IMR-90 (cell line): ENCODE measurements at regions not wholly inside any gene's neighbourhood (a gene's known extent, or its start where the extent isn't known, plus 50 kb on each side); places are given as distances from the start of the nearest gene placed in this dataset.

Source experiments
- ATAC-seq: fragments of 200-7000 bp; cut with Tn5 transposase; 2 replicates; pipeline ENCODE4 v1.9.1; 2020; ENCODE audit warnings: low read depth, mild to moderate bottlenecking, moderate library complexity
- BruUV-seq: library from RNA; stranded (reverse); fragments of 400-500 nt; replicated peaks from 2 replicates; lab custom pipeline; 2021; lab: Mats Ljungman, UMichigan
- CTCF ChIA-PET: fragments of 300-600 bp; formaldehyde crosslinking; extraction: SDS; loops from one replicate; lab custom pipeline; 2021; ENCODE audit warnings: antibody characterized with exemption; lab: Yijun Ruan, JAX
- POLR2A ChIA-PET: fragments of 300-600 bp; sonication (Branson Sonifier 250); formaldehyde crosslinking; loops from one replicate; lab custom pipeline; 2022; ENCODE audit warnings: antibody characterized with exemption; ENCODE audit not compliant: unreplicated experiment; lab: Charles Lee
- DNase-seq: peaks from one replicate; pipeline ENCODE4 v3.0.0; 2013
- H2AFZ ChIP-seq: replicated peaks from 2 replicates; pipeline ENCODE3; 2013; ENCODE audit warnings: low read length, mild to moderate bottlenecking; ENCODE audit not compliant: poor library complexity
- H2AK5ac ChIP-seq: 2 replicates; pipeline ENCODE4 v1.6.1; 2013; ENCODE audit warnings: low read depth, low read length, inconsistent platforms
- H2AK9ac ChIP-seq: replicated peaks from 2 replicates; pipeline ENCODE3; 2013; ENCODE audit warnings: mild to moderate bottlenecking, low read depth, low read length, moderate library complexity; ENCODE audit not compliant: poor library complexity
- H2BK120ac ChIP-seq: 2 replicates; pipeline ENCODE4 v1.6.1; 2013; ENCODE audit warnings: low read depth, low read length, inconsistent platforms
- H2BK15ac ChIP-seq: 3 replicates; pipeline ENCODE4 v1.6.1; 2013; ENCODE audit warnings: low read depth, low read length, inconsistent platforms
- H2BK20ac ChIP-seq: 2 replicates; pipeline ENCODE4 v1.6.1; 2013; ENCODE audit warnings: low read depth, mild to moderate bottlenecking, inconsistent platforms, low read length, moderate library complexity
- H2BK5ac ChIP-seq: 2 replicates; pipeline ENCODE4 v1.6.1; 2013; ENCODE audit warnings: mild to moderate bottlenecking, low read depth, low read length, inconsistent platforms; ENCODE audit not compliant: poor library complexity, severe bottlenecking
- H3K14ac ChIP-seq: replicated peaks from 2 replicates; pipeline ENCODE4 v1.6.1; 2013; ENCODE audit warnings: low read depth, low read length, inconsistent platforms
- H3K18ac ChIP-seq: 2 replicates; pipeline ENCODE4 v1.6.1; 2013; ENCODE audit warnings: low read depth, low read length, control low read depth
- H3K23ac ChIP-seq: 2 replicates; pipeline ENCODE4 v1.6.1; 2013; ENCODE audit warnings: low read depth, low read length, inconsistent platforms
- H3K27ac ChIP-seq: 2 replicates; pipeline ENCODE4 v1.5.1; 2013; ENCODE audit warnings: mild to moderate bottlenecking, control low read depth, low read length; ENCODE audit not compliant: insufficient read depth
- H3K27me3 ChIP-seq: 2 replicates; pipeline ENCODE4 v1.6.1; 2013; ENCODE audit warnings: low read length; ENCODE audit not compliant: control insufficient read depth, insufficient read depth
- H3K36me3 ChIP-seq: 2 replicates; pipeline ENCODE4 v1.6.1; 2013; ENCODE audit warnings: low read length, mixed read lengths; ENCODE audit not compliant: control insufficient read depth, insufficient read depth
- H3K4ac ChIP-seq: 2 replicates; pipeline ENCODE4 v1.6.1; 2013; ENCODE audit warnings: low read depth, low read length, inconsistent platforms
- H3K4me1 ChIP-seq: 2 replicates; pipeline ENCODE4 v1.6.1; 2013; ENCODE audit warnings: low read length, mixed read lengths; ENCODE audit not compliant: control insufficient read depth, insufficient read depth
- H3K4me2 ChIP-seq: 2 replicates; pipeline ENCODE4 v1.6.1; 2013; ENCODE audit warnings: low read depth, mild to moderate bottlenecking, control low read depth, low read length, moderate library complexity
- H3K4me3 ChIP-seq: 2 replicates; pipeline ENCODE4 v1.5.1; 2013; ENCODE audit warnings: low read depth, mild to moderate bottlenecking, control low read depth, low read length, moderate library complexity; ENCODE audit not compliant: insufficient read depth
- H3K56ac ChIP-seq: 2 replicates; pipeline ENCODE4 v1.6.1; 2013; ENCODE audit warnings: low read length, inconsistent platforms; ENCODE audit not compliant: insufficient read depth; ENCODE audit errors: extremely low read depth
- H3K79me1 ChIP-seq, 2 experiments: 2 replicates each; pipeline ENCODE4 v1.6.1; 2013; ENCODE audit warnings: low read length in 2 of 2, inconsistent platforms in 1 of 2, low read depth in 1 of 2
- H3K9ac ChIP-seq: 2 replicates; pipeline ENCODE4 v1.6.1; 2013; ENCODE audit warnings: low read depth, low read length, control low read depth
- H3K9me1 ChIP-seq: 2 replicates; pipeline ENCODE4 v1.6.1; 2013; ENCODE audit warnings: low read length, inconsistent platforms; ENCODE audit not compliant: insufficient read depth
- H3K9me3 ChIP-seq: 2 replicates; pipeline ENCODE4 v1.6.1; 2013; ENCODE audit warnings: low read length; ENCODE audit not compliant: control insufficient read depth, insufficient read depth
- H4K20me1 ChIP-seq: 2 replicates; pipeline ENCODE4 v1.6.1; 2013; ENCODE audit warnings: low read length, inconsistent platforms; ENCODE audit not compliant: insufficient read depth
- H4K5ac ChIP-seq: 2 replicates; pipeline ENCODE4 v1.6.1; 2013; ENCODE audit warnings: mild to moderate bottlenecking, low read depth, low read length, control low read depth
- H4K8ac ChIP-seq, 2 experiments: 2 replicates each; pipeline ENCODE4 v1.6.1; 2013; ENCODE audit warnings: low read depth in 2 of 2, low read length in 2 of 2, control low read depth in 1 of 2, inconsistent platforms in 1 of 2
- H4K91ac ChIP-seq: 2 replicates; pipeline ENCODE4 v1.6.1; 2013; ENCODE audit warnings: low read depth, low read length, inconsistent platforms; ENCODE audit not compliant: insufficient read depth
- CTCF ChIP-seq: conservative IDR thresholded peaks from 2 replicates; pipeline ENCODE4 v1.5.1; 2012; ENCODE audit warnings: mild to moderate bottlenecking, low read depth, low read length, improper control_type of control experiment
- MAFK ChIP-seq: IDR thresholded peaks from 2 replicates; pipeline ENCODE4 v1.6.1; 2012; ENCODE audit warnings: low read depth, low read length, improper control_type of control experiment
- MAZ ChIP-seq: IDR thresholded peaks from 2 replicates; pipeline ENCODE4 v1.6.1; 2012; ENCODE audit warnings: low read depth, mild to moderate bottlenecking, low read length, improper control_type of control experiment, moderate library complexity, borderline replicate concordance
- POLR2A ChIP-seq: IDR thresholded peaks from 2 replicates; pipeline ENCODE4 v1.6.1; 2012; ENCODE audit warnings: mild to moderate bottlenecking, low read depth, low read length
- RFX5 ChIP-seq: IDR thresholded peaks from 2 replicates; pipeline ENCODE4 v1.8.0; 2012; ENCODE audit warnings: low read depth, mild to moderate bottlenecking, low read length, moderate library complexity
- USF2 ChIP-seq: fragments of 150-350 bp; IDR thresholded peaks from 2 replicates; pipeline ENCODE4 v1.6.1; 2017; ENCODE audit warnings: mild to moderate bottlenecking, antibody characterized with exemption, low read length, low read depth
- WGBS, 2 experiments: methylation state at CpG; one replicate each; pipeline versions ENCODE4 v1.1.5 to v1.1.7; 2013; ENCODE audit warnings: missing lambda C conversion rate in 2 of 2; ENCODE audit not compliant: insufficient read length in 1 of 2; ENCODE audit errors: extremely low coverage in 2 of 2; 5-methylcytosine and 5-hydroxymethylcytosine counted together
- dilution Hi-C: fragments of 300-500 bp; cut with HindIII; formaldehyde crosslinking; loops from one replicate; pipeline ENCODE4 v1.14.3; 2018; ENCODE audit warnings: low sequenced_read_pairs; ENCODE audit not compliant: unreplicated experiment
- in situ Hi-C: fragments of 300-500 bp; cut with MboI; formaldehyde crosslinking; loops from 3 replicates; pipeline ENCODE4 v1.14.3; 2019; ENCODE audit warnings: low sequenced_read_pairs, inconsistent platforms, mixed read lengths
- intact Hi-C: fragments of 100-400 bp; cut with micrococcal nuclease; formaldehyde crosslinking; loops from 2 replicates; pipeline ENCODE4 v1.10.0; 2022

- Histone ChIP-seq H2BK5ac (no peak overlapping the region), H2AFZ (no peak overlapping the region), H4K20me1 (no peaks in the 10 kb centered on the region), H3K4ac (no peak overlapping the region), H2BK15ac (no peak overlapping the region), H3K56ac (no peak overlapping the region), H3K4me2 (no peak overlapping the region), H3K23ac (no peak overlapping the region), H3K9ac (no peak overlapping the region), H3K9me3 (peaks cover 2% of the 10 kb centered on the region), H3K4me3 (no peak overlapping the region), H4K8ac (no peak overlapping the region), H3K27me3 (no peaks in the 10 kb centered on the region), H3K18ac (peak overlapping the region; percentile 91; the same call in 1 of the 2 replicates), H4K91ac (no peak overlapping the region), H3K9me1 (0 out of 2 replicates have a peak, but pooled peaks cover 3% of the 10 kb centered on the region), H3K36me3 (no peaks in the 10 kb centered on the region), H2BK20ac (no peak overlapping the region), H3K27ac (no peak overlapping the region; the same call in 1 of the 2 replicates), H2AK5ac (no peak overlapping the region), H3K4me1 (peaks cover 13% of the 10 kb centered on the region), H4K5ac (no peak overlapping the region; the same call in 1 of the 2 replicates), H2AK9ac (no peak overlapping the region), H2BK120ac (peak overlapping the region; percentile 5; the same call in 1 of the 2 replicates), H3K79me1 (no peaks in the 10 kb centered on the region), H3K14ac (no peak overlapping the region)
- DNase-seq (no peak), ATAC-seq (no peak)
- intact Hi-C loops (loop anchor here (5.0 kb wide), 1 partner anchor 55 kb away; no protein-coding TSS in a partner anchor), dilution Hi-C loops (no loop called here), in situ Hi-C loops (no loop called here)
- no TSS peak for BruUV-seq
- TF ChIP-seq USF2 = no peak
- no peak for TF ChIP-seq CTCF
- TF ChIP-seq MAZ = no peak
- TF ChIP-seq RFX5 = no peak
- TF ChIP-seq POLR2A = no peak
- TF ChIP-seq MAFK = no peak
- ChIA-PET POLR2A (no interaction called here), CTCF (no interaction called here)
- 80% methylated on average over 1 of the region's 2 CpGs; no CpG with 5 or more reads in 1 of the 2 experiments for WGBS, 2 experiments
These were observed 422.1 kb downstream of the DMAC1 start for GRCh38 chr9:7377489-7377888.
